GM21390 (cell line): ENCODE measurements at regions not wholly inside any gene's neighbourhood (a gene's known extent, or its start where the extent isn't known, plus 50 kb on each side); places are given as distances from the start of the nearest gene placed in this dataset.
A peak's percentile ranks its signal among the peaks of the same experiment; 100 is the strongest.
"Not testable (repeated sequence)": the region's sequence is repeated elsewhere in the genome, so short reads cannot be mapped to it uniquely, and the experiment has no call there.

Experiments
- ATAC-seq: cut with Tn5 transposase; IDR thresholded peaks from one replicate; pipeline ENCODE4 v1.9.1; 2021; ENCODE audit not compliant: unreplicated experiment

DNA sequence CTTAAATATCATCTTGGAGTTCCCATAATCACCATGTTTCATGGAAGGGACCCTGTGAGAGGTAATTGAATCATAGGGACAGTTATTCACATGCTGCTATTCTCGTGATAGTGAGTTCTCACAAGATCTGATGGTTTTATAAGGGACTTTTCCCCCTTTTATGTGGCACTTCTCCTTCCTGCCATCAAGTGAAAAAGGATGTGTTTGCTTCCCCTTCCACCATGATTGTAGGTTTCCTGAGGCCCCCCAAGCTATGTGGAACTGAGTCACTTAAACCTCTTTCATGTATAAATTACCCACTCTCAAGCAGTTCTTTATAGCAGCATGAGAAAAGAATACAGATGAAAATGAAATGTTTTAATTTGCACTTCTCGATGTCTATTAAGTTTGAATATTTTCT, 112.0 kb downstream of the ZNF648 start:
- ATAC-seq, result no peak

DNA sequence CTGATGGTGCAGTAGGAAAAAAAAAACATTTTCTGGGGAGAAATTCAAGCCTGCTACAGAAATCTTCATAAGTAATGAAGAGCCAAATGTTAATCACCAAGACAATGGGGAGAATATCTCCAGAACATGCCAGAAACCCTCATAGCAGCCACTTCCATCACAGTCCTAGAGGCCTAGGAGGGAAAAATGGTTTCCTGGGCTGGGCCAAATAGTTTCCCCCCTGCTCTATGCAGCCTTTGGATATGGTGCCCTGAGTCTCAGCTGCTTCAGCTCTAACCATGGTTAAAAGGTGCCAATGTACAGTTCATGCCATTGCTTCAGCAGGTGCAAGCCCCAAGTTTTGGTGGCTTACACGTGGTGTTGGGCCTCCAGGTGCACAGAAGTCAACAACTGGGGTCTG, 113.1 kb downstream of the ZNF648 start:
- no peak for ATAC-seq

DNA sequence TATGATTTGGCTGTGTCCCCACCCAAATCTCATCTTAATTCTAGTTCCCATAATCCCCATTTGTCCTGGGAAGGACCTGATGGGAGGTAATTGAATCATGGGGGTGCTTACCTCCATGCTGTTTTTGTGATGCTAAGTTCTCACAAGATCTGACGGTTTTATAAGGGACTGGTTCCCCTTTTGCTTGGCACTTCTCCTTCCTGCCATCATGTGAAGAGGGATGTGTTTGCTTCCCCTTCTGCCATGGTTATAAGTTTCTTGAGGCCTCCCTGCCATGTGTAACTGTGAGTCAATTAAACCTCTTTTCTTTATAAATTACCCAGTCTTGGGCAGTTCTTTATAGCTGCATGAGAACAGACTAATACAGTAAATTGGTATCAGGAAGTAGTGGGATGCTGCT, 114.1 kb downstream of the ZNF648 start:
- ATAC-seq, result no peak

DNA sequence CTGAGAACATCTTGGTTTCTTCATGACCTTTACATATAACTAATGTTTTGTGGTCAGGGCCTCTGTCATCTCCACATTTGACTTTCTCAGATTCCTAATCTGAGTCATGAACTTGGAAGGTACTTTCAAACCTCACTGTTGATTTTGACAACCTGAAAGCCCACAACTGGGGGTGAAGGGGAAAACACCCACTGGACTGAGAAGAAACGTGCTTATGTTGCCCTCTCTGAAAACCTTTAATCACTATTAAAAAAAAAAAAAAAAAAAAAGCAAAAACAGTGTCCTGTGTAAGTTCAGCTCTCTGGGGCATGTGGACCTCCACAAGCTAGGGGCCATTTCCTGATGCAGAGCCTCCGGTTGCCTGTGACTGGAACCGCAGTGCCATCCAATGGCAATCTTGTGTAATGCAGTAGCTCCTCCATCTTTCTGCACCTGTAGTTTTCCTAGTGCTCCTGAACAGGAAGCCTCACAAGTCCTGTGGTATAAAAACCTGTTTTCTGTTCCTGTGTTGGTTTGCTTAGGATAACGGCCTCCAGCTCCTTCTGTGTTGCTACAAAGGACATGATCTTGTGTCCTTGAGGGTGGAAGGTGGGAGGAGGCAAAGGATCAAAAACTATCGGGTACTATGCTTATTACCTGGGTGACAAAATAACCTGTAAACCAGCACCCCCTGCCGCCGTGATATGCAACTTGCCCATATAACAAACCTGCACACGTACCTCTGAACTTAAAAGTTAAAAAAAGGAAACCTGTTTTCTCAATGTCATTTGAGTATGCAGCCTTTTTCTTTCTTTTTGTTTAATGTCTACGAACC, 124.5 kb downstream of the ZNF648 start:
- peak; percentile 80 for ATAC-seq

DNA sequence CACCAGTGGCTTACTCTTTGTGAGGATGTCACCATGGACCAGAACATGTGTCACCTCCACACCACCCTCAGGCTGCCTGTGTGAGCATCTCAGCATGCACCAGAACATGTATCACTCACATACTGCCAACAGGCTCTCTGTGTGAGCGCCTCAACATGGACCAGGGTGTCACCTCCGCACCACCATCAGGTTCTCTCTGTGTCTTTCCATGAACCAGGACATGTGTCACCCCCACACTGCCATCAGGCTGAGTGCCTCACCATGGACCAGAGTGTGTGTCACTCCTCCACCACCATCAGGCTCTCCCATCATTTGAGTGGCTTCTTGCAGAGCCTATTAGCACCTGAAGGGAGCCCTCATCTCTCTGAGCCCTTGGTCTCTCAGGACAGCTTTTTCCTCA, 125.2 kb downstream of the ZNF648 start:
- peak; percentile 34 for ATAC-seq

DNA sequence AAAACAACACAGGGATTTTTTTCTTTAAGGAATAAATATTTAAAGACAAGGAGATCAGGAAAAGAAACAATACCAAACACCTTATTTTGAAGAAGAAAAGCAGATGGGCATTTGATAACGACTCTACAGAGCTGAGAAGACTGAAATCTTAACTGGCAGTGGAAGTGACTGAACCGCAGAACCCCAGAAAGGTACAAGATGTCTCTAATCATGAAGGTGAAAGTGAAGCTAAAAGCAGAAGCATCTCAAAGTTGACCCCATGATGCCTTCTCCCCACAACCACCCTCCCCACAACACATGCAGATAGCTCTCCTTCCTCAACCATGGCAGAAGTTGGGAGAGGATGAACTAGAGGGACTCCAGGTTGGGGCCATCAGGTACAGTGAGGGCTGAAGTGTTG, 129.6 kb downstream of the ZNF648 start:
- no peak for ATAC-seq

DNA sequence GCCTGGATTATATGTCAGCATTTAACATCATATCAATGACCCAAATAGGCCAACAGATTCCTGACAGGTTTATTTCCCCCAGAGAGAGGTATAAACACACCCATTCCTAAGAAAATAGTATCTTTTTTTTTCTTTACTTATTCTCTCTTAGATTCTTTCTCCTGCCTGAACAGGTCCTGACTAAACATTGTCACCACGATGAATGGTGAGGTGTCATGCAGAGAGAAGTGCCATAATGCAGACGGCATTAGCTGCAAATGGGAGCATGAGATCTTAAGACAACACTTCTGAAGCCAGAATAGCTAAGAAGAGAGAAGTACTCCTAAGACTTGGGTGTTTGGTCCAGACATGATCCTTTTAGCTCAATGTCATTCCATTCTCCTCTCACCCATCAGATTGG, 131.3 kb downstream of the ZNF648 start:
- ATAC-seq, result no peak

DNA sequence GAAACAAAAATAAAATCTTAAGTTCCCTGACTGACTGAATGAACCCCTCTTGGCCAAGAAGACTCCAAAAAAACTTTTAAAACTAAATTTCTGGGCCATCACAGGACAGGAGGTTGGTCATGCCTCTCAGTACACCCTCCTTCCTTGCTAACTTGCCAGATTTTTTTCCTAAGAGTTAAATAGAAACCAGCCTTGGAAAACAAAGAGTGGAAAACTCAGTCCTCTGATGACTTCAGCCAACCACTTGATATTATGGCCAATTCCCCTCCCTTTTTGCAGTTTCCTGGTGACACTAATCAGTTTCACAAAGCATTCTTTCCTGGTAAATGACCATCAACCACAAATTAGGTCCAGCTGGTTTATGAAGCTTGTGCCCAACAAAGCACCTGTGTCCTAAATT, 134.8 kb downstream of the ZNF648 start:
- no peak for ATAC-seq

DNA sequence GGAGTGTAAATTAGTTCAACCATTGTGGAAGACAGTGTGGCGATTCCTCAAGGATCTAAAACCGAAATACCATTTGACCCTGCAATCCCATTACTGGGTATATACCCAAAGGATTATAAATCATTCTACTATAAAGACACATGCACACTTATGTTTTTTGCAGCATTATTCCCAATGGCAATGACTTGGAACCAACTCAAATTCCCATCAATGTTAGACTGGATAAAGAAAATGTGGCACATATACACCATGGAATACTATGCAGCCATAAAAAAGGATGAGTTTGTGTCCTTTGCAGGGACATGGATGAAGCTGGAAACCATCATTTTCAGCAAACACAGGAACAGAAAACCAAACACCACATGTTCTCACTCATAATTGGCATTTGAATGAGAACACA, 137.5 kb downstream of the ZNF648 start:
- ATAC-seq, result not testable (repeated sequence)

DNA sequence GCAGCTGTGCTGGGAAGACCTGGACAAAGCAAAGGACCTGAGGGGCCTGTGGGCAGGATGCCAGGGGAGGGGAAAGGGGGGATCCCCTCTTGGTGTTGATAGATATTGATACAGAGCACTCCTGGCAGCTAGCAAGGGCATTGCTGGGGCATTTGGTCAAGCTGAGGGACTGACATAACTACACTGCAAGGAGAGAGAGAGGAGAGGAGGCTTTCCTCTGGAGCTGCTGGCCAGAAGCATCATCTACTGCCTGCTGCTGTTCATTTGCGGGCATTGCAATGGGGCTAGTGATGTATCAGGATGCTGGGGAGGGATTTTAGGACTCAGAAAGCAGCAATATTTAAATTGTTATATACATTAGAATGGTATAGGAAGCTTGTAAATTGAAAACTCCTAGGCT, 142.0 kb downstream of the ZNF648 start:
- ATAC-seq, result no peak

DNA sequence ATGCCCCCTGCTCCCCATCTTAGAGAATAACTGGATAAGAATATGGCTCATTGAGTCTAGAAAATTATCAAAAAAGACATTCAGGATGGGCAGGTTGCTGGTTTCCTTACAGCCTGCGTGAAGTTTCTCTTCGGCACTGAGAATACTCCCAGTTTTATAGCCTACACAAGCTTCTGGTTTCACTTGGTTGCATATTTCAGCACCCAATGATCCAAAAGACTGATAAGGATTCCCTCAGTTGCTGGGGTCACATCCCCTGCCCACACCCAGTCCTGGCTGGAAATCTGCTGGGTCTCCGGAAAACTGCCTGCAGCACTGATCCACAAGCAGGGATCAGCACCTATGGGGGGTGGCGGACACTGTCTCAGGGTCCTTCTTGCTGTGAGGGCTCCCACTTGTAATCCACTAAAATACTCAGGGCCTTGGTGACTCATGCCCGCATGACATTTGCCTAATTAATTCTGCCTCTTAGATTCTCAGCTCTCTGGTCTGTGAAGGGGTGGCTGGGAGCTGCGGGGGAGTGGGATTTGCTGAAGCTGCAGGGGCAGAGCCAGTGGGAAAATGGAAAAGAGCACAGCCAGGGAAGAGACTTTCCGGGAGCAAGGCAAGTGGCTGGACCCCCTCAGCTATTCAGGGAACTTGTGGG, 142.5 kb downstream of the ZNF648 start:
- no peak for ATAC-seq

DNA sequence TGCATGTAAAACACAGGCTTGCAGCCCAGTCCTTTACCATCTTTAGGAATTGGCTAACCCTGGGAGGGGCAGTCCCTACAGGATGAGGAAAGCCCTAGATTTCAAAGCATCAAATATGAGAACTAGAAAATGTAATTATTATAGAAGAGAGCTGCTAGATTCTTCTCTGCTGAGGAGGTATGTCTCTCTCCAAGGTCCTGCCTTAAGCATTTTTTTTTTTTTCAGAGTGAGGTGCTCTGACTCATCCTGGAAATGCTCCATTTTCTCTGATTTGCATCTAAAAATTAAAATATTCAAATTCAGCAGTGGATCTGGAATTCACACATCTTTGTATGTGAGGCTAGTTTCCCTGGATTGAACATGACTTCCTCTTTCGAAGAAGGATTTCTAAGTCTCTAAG, 149.8 kb downstream of the ZNF648 start:
- no peak for ATAC-seq

DNA sequence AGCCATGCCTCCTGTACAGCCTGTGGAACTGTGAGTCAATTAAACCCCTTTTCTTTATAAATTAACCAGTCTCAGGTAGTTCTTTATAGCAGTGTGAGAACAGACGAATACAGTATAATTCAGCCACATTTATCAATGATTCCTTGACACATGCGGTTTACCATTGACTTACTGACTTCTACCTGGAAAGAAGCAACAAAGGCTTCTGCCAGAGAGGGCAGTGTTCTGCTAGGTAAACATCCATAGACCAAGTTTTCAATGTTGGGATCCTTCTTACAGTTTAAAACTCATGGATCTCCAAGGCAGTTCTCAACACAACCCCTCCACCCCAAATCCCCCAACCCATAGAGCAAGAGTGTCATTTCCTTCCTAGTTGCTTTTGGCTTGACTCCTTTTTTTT, 150.6 kb downstream of the ZNF648 start:
- no peak for ATAC-seq

DNA sequence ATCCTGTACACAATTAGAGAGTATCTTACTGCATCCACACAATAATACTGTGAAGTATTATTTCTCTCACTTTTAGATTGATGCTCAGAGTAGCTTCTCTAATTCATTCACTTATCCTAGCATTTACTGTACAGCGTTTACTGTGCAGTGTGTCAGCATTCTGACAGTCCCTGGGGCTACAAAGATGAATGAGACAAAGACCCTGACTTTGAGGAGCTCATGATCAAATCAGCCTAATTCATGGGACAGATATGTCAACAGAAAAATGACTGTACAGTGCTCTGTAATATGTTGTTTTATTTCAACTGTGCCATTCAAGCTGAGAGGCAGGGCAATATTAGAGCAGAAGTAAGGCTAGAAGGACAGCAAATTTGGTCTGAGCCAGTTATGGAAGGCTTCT, 152.5 kb downstream of the ZNF648 start:
- ATAC-seq, result no peak

DNA sequence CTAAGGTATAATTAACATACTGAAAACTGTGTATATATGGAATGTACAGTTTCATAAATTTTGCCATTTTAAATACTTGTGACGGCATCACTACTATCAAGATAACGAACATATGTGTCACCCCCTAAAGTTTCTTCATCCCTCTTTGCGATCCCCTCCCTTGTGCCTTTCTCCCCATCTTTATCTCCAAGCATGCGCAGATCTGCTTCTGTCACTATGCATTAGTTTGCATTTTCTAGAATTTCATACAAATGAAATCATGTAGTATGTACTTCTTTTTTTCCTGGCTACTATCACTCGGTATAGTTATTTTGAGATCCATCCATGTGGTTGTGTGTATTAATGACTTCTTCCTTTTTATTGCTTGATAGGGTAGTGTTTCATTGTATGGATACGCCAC, 154.9 kb downstream of the ZNF648 start:
- ATAC-seq, result no peak

DNA sequence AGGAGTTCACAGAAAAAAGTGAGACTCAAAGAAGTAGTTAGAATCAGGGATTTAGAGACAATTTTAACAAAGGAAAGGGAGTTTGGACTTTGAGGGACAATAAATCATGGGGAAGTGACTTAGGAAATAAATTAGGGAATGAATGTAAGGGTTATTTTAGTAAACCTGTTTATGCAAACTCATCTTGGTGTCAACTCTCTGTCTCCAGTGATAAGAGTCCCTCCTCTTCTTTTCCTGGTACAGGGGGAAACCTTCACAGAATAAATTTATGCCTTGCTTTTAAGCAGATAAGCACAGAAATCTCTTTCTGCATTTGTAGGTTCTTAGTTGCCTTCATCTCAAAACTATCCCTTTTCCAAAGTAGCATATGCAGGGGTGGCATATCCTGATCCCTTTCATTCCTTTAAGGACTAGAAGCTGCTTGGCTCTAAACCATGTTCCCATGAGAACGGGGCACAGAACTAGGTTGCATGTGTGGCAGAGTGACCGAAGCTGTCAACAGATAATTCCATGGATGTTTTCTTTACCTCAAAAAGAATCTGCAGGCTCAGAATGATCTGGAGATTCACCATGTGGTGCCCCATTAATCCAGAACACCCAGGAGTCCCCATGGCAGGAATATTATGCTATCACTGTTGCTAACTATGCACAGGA, 155.4 kb downstream of the ZNF648 start:
- no peak for ATAC-seq

DNA sequence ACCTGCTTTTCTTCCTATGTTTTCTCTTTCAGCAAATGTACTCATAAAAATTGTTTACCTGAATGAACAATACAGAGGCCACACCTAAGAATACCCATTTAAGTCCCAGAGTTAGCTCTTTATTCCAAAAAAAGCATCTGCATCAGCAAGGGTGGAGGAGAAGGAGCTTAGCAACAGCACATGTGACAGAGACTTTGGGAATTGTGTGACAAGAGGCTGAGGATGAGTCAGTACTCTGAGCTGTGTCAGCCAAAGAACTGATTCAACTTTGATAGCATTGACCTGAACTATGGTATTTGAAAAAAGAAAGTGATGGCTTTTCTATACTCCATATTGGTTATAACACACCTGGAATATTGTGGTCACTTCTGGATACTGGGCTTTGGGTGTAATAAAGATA, 162.7 kb downstream of the ZNF648 start:
- no peak for ATAC-seq

DNA sequence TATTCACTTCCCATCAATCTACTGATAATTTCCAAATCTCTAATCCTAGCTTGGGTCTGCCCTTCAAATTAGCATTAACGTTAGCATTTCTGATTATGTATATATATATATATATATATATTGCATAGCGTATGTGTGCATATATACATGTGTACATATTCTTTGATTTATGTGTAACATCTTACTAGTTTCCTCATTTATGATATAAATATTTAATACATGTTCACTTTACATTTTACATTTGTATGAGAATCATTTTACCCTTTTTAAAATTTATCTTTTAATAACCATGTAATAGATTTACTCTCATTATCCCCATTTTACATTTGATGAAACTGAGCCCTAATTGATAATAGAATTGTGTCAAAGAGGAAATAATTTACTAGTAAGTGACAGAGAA, 164.7 kb downstream of the ZNF648 start:
- ATAC-seq, result no peak

DNA sequence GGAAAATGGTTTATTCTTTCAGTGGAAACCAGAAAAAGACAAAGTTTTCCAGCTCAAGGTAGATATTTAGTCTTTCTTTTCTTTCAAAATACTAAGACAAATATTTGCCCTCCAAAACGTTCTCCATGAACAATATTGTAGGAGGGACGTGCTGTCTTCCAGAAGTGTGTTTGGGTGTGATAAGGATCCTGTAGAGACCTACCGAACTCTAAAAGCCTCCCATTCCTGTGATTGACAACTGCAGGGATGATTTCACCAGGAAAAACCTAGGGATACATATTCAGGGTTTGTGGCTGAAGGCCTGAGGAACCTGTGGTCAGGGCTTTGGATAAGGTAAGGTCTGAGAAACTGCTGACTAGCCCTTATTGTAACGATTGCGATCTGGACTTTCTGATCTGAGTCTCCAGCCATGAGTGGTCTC, 167.1 kb downstream of the ZNF648 start:
- ATAC-seq, result no peak

DNA sequence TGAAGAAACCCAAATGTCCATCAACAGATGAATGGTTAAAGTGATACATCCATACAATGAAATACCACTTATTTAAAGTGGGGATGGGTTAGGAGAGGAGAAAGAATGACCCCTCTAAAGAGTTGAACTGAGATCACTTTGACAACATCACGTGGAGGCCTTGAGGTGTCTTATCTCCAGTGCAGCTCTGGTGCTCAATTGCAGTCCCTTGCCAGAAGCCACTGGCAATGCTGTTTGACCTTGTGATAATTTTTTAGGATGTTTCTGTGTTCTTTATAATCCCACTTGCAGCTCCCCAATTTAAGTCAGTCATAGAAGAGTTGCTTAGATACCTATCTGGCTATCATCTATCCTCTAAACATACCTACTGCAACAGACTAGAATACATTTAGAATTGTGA, 167.6 kb downstream of the ZNF648 start:
- ATAC-seq, result no peak

DNA sequence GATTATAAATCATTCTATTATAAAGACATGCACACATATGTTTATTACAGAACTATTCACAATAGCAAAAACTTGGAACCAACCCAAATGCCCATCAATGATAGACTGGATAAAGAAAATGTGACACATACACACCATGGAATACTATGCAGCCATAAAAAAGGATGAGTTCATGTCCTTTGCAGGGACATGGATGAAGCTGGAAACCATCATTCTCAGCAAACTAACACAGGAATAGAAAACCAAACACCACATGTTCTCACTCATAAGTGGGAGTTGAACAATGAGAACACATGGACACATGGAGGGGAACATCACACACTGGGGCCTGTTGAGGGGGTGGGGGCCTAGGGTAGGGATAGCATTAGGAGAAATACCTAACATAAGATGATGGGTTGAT, 168.4 kb downstream of the ZNF648 start:
- ATAC-seq, result not testable (repeated sequence)

DNA sequence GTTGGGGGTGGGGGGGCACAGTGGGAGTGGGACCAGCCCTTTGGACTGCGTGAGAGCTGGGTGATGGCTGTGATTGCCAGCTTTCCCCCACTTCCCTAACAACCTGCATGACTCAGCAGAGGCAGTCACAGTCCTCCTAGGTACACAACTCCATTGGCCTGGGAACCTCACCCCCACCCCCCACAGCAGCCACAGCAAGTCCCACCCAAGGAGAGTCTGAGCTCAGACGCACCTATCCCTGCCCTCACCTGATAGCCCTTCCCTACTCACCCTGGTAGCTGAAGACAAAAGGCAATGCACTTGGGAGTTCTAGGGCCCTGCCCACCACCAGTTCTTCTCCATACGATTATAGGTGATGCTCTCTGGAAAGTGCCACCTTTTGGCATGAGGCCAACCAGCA, 188.9 kb downstream of the ZNF648 start:
- ATAC-seq, result no peak
